HEK293T (cell line): ENCODE measurements at regions not wholly inside any gene's neighbourhood (a gene's known extent, or its start where the extent isn't known, plus 50 kb on each side); places are given as distances from the start of the nearest gene placed in this dataset.
"Not testable (repeated sequence)": the region's sequence is repeated elsewhere in the genome, so short reads cannot be mapped to it uniquely, and the experiment has no call there.

Source experiments
- ARNT ChIP-seq: fragments of 450-650 bp; IDR thresholded peaks from 2 replicates; pipeline ENCODE4 v1.6.1; 2017; ENCODE audit warnings: mild to moderate bottlenecking
- BHLHE40 ChIP-seq: fragments of 450-650 bp; IDR thresholded peaks from 2 replicates; pipeline ENCODE4 v1.6.1; 2016; ENCODE audit warnings: mild to moderate bottlenecking, moderate library complexity, borderline replicate concordance
- ELF4 ChIP-seq: fragments of 450-650 bp; IDR thresholded peaks from 2 replicates; pipeline ENCODE4 v1.6.1; 2017; ENCODE audit warnings: antibody characterized with exemption
- FOXA1 ChIP-seq: fragments of 450-650 bp; IDR thresholded peaks from 2 replicates; pipeline ENCODE4 v1.6.1; 2016; ENCODE audit warnings: mild to moderate bottlenecking
- HDGF ChIP-seq: fragments of 450-650 bp; IDR thresholded peaks from 2 replicates; pipeline ENCODE4 v1.6.1; 2017; ENCODE audit warnings: antibody characterized with exemption, borderline replicate concordance
- NFRKB ChIP-seq: fragments of 450-650 bp; IDR thresholded peaks from 2 replicates; pipeline ENCODE4 v1.6.1; 2016; ENCODE audit warnings: mild to moderate bottlenecking, moderate library complexity
- SP1 ChIP-seq: fragments of 450-650 bp; IDR thresholded peaks from 2 replicates; pipeline ENCODE4 v1.6.1; 2017
- SUZ12 ChIP-seq: fragments of 450-650 bp; IDR thresholded peaks from 2 replicates; pipeline ENCODE4 v1.6.1; 2016; ENCODE audit warnings: mild to moderate bottlenecking

DNA sequence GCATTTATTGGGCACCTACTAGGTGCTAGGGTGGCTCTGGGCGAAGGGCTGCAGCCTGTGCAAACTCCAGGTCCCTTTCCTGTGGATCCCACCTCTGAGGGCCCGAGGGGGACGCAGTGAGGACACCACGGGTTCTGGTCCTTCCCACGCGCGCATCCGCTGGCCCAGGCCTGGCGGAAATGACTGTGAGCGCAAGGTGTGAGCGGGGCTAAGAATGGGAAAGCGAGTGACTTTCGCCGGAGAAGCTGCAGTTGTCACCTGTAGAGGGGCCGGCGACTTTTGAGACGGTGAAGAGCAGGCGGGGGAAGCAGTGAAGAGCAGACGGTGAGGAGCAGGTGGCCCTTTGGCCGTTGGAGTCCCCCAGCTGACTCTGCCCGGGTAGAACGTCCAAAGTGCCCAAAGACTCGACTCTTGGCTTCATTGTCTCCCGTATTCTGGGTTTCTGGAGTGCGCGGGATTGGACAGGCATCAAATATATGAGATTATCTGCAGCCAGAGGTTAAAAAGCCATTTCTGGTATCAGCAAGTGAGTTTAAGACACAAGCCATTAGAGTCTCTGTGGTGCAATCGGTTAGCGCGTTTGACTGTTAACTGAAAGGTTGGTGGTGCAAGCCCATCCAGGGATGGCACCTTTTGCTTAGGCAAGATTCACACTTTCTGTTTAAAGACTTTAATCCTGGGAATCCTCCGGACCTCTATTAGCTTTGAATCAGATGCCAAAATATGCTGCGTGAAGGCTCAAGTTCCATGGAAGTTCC, 55.4 kb downstream of the PPIAL4C start:
- not testable (repeated sequence) for TF ChIP-seq ARNT, SP1, FOXA1, SUZ12, BHLHE40, HDGF, NFRKB, ELF4
